HCEC 1CT (cell line): ENCODE measurements at regions not wholly inside any gene's neighbourhood (a gene's known extent, or its start where the extent isn't known, plus 50 kb on each side); places are given as distances from the start of the nearest gene placed in this dataset.
A peak's percentile ranks its signal among the peaks of the same experiment; 100 is the strongest.
"Not testable (repeated sequence)": the region's sequence is repeated elsewhere in the genome, so short reads cannot be mapped to it uniquely, and the experiment has no call there.

Source experiments
- DNase-seq: peaks from one replicate; pipeline ENCODE4 v3.0.0-alpha.2; 2017

DNA sequence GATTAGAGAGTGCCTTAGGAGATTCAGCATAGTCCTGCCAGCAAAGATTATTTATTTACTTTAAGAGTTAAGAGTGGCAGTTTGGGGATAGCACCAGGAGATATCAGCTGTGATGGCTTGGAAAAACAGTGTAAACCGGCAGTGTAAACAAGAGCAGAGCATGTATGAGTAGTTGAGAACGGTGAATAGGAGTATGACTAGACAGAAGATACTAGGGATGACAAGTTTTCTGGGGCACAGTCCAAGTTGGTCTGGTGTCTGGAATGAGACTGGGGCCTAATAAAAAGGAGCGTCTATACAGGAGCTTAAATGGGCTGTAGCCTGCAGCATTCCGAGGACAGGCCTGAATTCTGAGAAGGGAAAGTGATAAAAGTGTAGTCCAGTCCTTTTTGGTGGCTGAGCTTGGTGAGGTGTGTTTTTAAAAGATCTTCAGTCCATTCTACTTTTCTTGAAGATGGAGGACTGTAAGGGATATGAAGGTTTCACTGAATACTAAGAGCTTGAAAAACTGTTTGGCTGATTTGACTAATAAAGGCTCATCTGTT is 117.8 kb downstream of the TLR5 start:
- not testable (repeated sequence) for DNase-seq

DNA sequence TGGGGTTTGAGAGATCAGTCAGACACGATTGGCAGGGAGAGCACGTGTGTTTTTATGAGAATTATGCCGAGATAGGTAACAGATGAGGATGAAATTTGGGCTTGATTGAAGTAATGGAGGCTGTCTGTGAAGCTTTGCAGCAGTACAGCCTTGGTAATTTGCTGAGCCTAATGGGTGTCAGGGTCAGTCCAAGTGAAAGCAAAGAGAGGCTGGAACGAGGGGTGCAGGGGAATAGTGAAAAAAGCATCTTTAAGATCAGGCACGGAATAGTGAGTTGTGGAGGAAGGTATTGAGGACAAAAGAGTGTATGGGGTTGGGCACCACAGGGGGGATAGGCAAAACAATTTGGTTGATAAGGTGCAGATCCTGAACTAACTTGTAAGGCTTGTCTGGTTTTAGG is 116.4 kb downstream of the TLR5 start:
- DNase-seq: not testable (repeated sequence)

DNA sequence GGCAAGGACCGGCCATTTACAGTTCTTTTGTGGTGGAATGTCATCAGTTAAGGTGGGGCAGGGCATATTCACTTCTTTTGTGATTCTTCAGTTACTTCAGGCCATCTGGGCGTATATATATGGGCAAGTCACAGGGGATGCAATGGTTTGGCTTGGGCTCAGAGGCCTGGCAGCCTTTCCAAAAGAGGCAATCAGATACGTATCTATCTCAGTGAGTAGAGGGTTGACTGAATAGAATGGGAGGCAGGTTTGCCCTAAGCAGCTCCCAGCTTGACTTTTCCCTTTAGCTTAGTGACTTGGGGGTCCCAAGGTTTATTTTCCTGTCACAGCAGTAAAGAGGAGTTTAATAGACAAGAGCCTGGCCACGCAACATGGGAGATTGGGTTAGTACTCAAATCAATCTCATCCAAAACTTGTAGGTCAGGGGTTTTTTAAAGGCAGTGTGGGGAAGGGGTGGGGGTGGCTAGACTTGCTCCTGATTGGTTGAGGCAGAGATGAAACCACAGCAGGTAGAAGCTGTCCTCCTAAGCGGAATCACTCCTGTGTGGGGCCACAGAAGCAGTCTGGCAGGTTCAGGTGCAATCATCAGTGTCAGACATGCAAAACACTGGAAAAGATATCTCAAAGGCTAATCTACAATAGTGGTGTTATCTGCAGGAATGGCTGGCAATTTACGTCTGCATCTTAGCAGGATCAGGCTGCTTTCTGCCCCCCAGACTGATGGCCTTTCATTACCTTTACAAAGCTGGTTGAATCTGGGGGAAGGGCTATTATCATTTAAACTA is 112.9 kb downstream of the TLR5 start:
- no peak for DNase-seq

DNA sequence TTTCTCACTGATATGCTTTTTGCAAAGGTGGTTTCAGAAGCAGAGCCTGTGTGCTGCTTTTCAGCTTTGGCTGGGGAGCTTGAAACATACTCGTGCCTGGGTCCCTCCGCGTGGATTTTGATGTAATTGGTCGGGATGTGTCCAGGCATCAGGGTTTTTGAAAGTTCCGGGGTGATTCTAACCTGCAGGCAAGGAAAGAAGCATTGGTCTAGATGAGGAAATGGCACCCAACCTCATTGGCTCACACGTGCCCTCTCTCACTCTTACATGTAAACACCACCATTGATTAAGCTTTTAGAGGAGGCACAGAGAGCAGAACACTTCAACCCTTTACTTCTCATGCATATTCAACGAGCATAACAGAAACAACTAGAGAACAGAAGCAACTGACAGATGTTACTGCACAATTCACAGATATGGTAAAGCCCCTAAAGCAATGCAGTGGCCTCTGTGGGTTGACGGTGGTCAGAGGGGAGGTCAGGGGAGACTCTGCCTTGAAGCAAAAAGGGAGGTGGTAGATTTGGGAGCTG is 112.1 kb downstream of the TLR5 start:
- no peak for DNase-seq

DNA sequence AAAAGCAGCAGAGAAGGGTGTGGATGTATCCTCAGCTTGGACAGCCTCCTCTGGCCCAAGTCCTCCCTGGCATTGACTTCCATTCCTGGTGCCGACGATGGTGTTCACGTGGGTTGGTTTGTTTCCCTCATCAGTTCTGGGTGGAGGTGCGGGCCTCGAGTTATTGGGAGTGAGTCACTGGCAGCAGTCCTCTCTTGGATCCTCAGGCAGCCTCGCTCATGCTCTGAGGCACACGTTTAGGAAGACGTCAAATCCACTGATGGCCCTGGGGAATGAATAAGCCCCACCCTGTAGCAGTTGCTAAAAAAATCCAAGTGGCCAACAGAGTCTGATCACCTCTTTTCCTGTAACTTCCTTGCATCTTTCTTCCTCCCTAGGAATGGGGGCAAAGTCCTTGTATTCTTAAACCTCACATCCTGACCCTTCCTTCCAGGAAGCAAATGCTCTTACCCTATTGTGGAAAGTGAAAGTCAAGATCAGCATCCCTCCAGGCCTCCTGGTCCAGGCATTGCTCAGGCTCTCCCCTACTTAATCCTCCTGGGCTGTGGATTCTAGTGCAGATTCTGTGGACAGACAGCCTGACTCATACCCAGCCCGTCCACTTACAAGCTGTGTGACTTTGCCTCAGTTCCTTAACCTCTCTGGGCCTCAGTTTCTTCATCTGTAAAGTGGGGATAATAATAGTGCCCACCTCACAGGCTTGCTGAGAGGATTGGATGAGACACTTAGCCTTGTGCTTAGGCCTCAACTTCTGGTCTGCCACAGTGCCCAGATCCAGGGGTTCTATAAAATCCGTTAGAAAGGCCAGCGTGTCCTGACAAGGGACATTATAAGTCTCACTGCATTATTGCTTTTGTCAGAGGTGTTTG is 111.1 kb downstream of the TLR5 start:
- DNase-seq: no peak

DNA sequence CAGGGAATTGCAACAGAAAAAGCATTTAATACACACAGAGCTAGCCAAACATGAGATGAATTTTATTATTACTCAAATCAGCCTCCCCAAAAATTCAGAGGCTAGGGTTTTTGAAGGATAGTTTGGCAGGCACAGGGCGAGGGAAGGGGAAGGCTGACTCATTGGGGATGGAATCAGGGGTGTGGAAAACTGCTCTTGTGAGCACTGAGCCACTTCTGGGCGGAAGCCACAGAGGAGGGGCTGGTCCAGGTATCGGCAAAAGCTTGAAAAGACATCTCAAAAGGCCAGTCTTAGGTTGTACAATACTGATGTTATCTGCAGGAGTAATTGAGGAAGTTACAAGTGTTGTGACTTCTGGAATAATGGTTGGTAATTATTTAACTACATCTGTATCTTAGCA is 109.4 kb downstream of the TLR5 start:
- DNase-seq: no peak

DNA sequence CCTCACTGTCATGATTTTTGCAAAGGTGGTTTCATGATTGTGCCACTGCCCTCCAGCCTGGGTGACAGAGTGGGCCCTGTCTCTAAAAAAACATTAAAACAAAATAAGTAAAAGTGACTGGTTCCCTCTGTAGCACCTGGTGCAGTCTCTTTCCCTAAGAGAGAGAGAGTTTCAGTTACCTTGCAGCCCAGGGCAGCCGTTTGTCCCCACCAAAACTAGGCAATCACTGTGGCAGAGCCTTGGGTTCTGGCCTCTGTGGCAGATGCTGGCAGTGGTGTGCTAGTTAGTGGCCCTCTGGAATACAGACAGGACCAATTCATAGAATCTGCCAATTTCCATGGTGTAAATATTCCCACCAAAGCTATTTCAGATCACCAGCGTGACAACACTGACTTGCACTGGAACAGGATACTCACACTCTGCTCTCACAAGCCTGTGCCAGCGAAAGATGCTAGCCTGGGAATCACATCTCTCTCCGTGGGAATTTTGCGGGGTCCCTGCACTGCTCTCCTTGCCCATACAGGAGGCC is 108.7 kb downstream of the TLR5 start:
- no peak for DNase-seq

DNA sequence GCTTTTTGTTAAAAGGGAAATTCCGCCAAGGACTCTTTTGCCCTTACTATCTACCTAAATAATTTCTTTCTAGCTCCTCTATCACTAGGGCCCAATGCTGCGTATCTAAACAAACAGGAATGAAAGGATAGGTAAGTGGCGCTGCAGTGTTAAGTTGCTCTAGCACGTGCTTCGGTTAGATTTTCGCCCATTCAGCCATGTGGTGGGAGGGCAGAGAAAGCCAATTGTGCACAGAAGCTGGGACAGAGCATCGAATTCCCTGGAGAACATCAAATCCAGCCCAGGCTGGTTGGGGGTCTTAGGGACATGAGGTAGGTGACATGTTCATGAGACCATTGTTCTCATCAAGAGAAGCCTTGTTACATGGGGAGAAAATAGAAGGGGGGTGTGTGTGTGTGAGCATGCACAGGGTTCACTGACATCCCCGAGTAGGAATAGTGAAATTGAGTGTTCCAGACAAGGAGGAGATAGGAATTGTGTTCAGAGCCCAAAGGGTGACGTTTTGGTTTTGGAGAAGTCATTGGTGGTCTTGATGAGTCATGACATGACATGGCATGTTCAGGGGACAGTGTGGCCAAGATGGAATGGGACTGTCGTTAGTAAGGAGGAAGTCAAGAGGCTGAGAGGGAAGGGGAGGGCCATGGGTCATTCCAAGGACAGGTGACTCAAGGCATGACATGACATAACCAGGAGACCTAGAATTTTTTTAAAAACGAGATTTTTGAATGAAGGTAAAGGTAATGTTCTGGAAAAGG is 107.1 kb downstream of the TLR5 start:
- DNase-seq: no peak

DNA sequence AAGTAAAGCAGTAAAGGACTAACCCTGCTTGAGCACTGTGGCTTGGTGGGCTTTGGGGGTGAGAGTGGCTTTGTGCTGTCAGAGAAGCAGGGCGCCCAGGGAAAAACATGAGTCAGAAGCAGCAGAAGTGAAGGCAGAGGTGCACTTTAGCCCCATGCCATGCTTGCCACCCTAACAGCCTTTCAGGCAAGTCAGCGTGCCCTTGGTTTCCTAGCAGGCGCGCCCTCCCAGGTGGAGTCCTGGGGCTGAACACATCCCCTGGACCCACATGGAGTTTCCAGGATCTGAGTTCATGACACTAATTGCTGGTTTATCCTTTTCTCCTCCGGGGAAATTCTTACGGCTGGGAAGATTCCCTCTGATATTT is 106.6 kb downstream of the TLR5 start:
- DNase-seq: no peak

DNA sequence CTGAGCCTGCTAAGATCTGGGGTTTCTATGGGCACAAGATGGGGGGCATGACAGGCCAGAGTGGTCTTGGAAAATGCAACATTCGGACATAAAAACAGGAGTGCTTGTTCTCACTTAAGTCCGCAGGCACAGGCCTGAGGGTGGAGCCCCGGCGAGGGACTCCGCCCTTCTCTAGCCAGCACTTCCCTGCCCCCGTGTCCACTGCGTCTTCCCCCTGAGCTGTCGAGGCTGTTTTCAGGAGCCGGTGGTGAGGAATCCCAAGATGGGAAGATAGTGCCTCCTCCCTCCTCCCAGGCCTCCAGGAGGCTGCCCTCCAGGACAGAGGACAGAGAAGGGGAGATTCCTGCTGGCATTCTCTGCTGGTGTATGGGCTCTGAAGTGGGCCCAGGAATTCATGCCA is 105.2 kb downstream of the TLR5 start:
- DNase-seq: no peak

DNA sequence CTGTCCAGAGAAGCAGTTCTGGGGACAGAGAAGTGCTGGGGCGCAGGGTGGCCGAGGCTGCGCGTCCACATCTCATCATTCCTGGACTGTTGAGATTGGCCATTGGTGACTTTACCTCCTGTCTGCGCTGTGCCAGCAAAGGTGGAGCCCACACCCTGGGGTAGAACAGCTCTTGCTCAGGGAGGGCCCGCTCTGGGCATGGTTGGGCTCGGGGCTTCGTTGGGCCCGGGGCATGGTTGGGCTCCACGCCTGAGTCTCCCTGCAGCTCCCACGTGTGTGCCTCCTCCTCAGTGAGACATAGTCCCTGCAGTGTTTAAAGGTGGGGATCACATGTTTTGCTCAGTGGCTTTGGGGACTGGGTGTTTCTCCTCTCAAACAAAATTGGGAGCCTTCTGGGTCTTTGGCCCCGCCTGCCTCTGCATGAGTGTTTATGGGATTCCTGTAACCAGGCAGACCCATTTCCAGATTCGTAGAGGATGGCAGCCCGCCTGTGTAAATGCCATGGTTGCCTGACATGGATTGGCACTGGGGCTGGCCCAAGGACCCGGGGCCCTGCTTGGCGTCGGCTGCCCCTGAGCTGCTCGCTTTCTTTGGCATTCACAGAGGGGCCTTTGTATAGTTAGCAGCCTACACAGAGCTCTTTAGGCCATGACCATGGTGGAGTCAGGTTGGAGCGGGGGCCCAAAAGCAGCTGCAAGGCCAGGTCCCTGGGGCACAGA is 104.6 kb downstream of the TLR5 start:
- no peak for DNase-seq

DNA sequence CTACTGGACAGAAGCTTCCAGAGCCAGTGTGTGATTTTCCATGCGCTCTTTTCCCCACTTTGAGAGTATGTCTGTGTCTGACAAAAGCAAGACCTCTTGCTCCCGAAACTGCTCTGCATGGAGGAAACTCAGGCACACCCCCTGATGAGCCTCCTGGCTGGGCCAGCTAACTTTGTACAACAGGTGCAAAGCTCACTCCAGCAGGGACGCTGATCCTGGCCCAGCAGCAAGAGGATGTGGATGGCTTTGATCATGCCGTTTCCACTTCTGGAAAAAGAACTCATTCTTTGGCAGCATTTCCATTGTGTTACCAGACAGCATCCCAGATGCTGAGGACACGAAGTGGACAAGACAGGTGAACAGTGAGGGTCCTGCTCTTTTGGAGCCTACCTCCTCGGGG is 103.1 kb downstream of the TLR5 start:
- DNase-seq: no peak

DNA sequence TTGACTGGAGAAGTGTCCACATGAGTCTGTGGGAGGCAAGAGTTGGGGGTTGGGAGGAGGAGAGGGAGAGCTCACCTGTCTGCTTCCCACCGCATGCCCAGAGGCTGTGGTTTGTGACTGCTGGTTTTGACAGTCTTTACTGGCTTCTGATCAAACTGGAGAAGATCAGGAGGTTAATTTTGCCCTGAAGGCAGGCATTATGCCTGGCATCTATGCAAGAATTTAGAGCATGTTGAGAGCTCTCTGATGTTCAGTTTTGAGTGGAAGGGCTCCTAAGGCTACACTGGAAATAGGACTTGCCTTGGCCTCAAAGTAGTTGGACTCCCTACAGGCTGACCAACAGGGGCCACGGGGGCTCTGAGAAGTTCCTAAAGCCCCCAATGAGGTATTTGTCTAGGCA is 101.6 kb downstream of the TLR5 start:
- DNase-seq: no peak

DNA sequence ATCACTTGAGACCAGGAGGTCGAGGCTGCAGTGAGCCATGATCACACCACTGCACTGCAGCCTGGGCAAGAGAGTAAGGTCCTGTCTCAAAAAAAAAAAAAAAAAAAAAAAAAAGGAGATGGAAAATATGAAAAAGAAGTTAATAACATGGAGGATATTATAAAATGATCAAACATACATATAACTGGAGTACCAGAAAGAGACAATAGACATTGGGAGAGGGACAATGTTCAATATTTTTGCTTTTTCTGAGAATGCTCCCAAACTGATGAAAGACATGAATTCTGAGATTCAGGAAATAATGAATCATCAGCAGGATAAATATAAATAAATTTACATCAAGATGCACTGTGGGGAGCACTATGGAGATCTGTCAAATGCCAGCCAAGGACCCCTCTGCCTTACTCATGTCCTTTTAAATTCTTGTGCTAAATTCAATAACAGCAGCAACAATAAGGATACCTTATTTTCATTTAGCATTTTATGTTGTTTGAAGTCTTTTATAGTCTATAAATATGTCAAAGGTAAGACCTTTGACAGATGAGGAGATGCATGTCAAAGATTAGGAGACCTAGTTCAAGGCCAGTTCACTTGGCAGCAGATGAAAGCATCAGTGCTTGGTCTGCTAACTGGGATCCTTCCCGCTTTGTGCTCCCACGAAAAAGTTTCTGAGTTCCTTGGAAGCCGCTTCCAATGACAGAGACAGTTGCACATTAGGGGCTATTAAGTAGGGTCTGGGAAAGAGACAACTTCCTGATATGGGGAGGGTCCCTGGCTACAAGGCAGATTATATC is 97.7 kb downstream of the TLR5 start:
- no peak for DNase-seq

DNA sequence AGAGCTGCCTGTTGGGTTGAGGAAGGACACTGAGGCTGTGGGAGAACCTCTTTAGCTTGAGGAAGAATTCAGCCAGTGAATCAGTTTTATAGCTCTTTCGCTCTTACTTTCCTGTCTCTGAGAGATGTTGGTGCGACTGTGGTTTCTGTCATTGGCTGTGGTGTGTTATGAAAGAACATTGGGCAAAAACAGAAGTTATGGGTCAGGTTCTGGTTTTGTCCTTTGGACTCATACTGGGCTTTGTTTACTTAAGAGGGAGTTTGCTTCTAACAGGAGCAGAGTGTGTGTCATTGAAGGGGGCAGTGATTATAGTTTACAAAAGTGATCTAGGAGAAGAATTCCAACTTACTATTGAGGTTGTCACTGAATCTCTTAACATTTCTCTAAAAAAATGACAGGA is 97.0 kb downstream of the TLR5 start:
- no peak for DNase-seq

DNA sequence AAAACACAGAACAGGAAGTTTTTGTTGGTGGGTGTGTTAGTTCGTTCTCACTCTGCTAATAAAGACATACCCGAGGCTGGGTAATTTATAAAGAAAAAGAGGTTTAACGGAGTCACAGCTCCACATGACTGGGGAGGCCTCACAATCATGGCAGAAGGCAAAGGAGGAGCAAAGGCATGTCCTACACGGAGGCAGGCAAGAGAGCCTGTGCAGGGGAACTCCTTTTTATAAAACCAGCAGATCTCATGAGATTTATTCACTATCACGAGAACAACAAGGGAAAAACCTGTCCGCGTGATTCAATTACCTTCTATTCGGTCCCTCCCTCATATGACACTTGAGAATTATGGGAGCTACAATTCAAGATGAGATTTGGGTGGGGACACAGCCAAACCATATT is 96.6 kb downstream of the TLR5 start:
- not testable (repeated sequence) for DNase-seq

DNA sequence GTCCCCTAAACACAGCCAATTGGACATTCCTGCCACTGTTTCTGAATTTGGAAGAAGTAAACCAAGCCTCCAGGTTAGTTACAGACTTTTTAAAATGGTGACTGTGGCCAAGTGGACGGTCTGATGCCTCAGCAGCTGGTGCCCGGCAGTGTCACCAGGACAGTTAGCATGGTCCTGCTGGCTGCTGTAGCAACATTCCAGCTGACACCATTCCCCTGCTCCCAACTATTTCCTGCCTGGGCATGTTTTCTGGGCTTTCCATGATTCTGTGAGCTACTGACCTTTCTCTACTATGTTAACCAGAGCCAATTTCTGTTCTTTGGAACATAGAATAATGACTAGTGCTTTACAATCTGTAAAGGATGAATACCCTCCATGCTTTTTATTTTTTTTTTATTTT is 95.0 kb downstream of the TLR5 start:
- no peak for DNase-seq

DNA sequence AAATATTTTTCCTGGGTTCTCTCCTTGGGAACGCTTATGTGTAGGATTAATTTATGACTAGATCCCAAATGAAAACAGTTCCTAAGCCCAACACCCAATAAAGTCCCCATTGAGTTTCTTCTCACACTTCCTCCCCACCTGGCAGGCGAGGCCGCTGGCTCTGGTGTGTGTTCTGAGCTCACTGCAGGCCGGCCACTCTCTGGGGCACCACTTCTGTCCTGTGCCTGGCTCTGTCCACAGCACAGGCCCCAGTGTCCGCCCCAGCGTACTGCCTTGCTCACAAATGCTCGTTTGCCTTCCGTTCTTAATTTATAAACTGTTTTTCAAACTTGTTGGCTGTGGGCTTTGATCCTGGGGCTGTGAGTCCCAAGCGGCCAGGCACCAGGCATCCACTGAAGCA is 90.6 kb downstream of the TLR5 start:
- no peak for DNase-seq

DNA sequence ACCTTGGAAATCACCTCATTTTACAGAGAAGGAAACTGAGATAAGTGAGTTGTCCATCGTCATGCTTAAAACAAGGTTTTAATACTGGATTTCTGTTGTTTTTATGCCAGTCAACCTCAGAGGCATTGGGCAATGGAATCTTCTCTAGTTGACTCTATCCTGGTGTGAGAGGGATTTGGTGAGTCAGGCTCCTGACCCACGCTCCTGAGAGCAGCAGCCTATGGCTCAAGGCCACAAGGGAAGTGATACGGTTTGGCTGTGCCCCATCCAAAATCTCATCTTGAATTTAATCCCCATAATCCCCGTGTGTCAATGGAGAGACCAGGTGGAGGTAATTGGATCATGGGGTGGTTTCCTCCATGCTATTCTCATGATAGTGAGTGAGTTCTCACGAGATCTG is 90.1 kb downstream of the TLR5 start:
- DNase-seq: peak; percentile 13

DNA sequence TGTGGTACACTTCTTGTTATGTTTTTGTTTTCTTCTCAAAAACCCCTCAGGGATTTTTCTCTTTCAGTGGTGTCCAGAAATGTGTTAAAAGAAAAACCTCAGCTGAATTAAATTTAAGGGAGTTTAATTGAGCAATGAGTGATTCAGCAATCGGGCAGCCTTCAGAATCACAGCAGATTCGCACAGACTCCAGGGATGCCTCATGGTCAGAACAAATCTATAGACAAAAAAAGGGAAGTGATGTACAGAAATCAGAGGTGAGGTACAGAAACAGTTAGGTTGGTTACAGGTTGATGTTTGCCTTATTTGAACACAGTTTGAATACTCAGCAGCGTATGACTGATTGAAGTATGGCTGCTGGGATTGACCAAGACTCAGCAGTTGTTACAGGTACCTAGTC is 86.2 kb downstream of the TLR5 start:
- DNase-seq: no peak

DNA sequence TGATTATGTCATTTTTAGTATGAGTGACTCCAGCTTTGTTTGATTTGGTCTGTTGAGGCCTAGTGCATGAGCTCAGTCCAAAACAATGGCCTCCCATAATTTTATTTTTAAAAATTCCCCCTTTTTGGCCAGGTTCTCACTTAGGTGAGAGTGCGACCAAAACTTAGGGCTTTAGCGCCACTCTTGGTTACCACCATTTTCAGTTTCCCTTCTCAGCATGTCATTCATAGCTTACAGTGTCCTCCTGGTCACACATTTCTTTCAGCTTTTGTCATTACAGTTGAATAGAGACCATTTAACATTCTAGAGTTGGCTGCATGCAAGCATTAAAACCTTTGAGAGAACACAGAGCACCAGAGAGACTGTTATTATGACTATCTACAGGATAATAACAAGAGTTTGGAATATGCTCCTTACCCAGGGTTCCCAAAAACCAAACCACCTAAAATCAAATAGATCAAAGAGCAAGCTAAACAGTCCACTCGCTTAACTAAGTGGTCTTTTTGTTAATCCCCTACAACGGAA is 85.4 kb downstream of the TLR5 start:
- DNase-seq: no peak
